Endothelial cell of umbilical vein (primary cell): ENCODE measurements at regions not wholly inside any gene's neighbourhood (a gene's known extent, or its start where the extent isn't known, plus 50 kb on each side); places are given as distances from the start of the nearest gene placed in this dataset.
"Not testable (repeated sequence)": the region's sequence is repeated elsewhere in the genome, so short reads cannot be mapped to it uniquely, and the experiment has no call there.

Experiments
- BruUV-seq: library from RNA; stranded (reverse); fragments of 400-500 nt; replicated peaks from 2 replicates; lab custom pipeline; 2021; lab: Mats Ljungman, UMichigan
- CTCF ChIA-PET: fragments of 300-600, 350-600 bp; sonication (Branson Sonifier 250); formaldehyde crosslinking; loops from one replicate; lab custom pipeline; 2021; ENCODE audit warnings: antibody characterized with exemption, inconsistent platforms; lab: Charles Lee
- POLR2A ChIA-PET: fragments of 300-600, 350-600 bp; sonication (Branson Sonifier 250); formaldehyde crosslinking; loops from one replicate; lab custom pipeline; 2021; ENCODE audit warnings: antibody characterized with exemption, inconsistent platforms; lab: Charles Lee
- DNase-seq: peaks from one replicate; pipeline ENCODE4 v3.0.0-alpha.2; 2011; ENCODE audit warnings: low read depth, low spot score
- FAIRE-seq: peaks from 2 replicates; lab custom pipeline; 2011; peaks lifted over from hg19 to GRCh38; lab: Jason Lieb, UNC
- H2AFZ ChIP-seq: 2 replicates; pipeline ENCODE4 v1.6.0; 2012; ENCODE audit warnings: low read depth, low read length, control low read depth, inconsistent platforms
- H3K27ac ChIP-seq: 2 replicates; pipeline ENCODE4 v1.5.1; 2011; ENCODE audit warnings: low read depth, mild to moderate bottlenecking, control low read depth, low read length, moderate library complexity; ENCODE audit not compliant: insufficient read depth
- H3K27me3 ChIP-seq, 2 experiments: 2 replicates each; pipeline versions ENCODE4 v1.6.0 to v1.6.1; 2011; ENCODE audit warnings: low read length in 2 of 2, mixed read lengths in 1 of 2; ENCODE audit not compliant: control insufficient read depth in 2 of 2, insufficient read depth in 2 of 2
- H3K36me3 ChIP-seq, 2 experiments: 2 replicates in 1 of 2; 3 replicates in 1 of 2; pipeline ENCODE4 v1.5.1; 2011; ENCODE audit warnings: low read length in 2 of 2, mild to moderate bottlenecking in 1 of 2, moderate library complexity in 1 of 2; ENCODE audit not compliant: control insufficient read depth in 2 of 2, insufficient read depth in 2 of 2; ENCODE audit errors: extremely low read depth in 1 of 2
- H3K4me1 ChIP-seq: 3 replicates; pipeline ENCODE4 v1.5.1; 2011; ENCODE audit warnings: mild to moderate bottlenecking, low read length; ENCODE audit not compliant: control insufficient read depth, insufficient read depth; ENCODE audit errors: extremely low read depth
- H3K4me2 ChIP-seq: 2 replicates; pipeline ENCODE4 v1.6.1; 2011; ENCODE audit warnings: low read length, control low read depth, mixed read lengths; ENCODE audit not compliant: insufficient read depth
- H3K4me3 ChIP-seq, 3 experiments: fragments of 200-600 bp in 1 of 3; sonication (generic), shearing (Covaris generic) in 1 of 3; replicated peaks in 1 of 3; 2 replicates each; pipeline ENCODE4 v1.5.1; 2011 to 2016; ENCODE audit warnings: control low read depth in 3 of 3, low read length in 3 of 3, mild to moderate bottlenecking in 2 of 3, inconsistent platforms in 1 of 3, low read depth in 1 of 3, moderate library complexity in 1 of 3; ENCODE audit not compliant: insufficient read depth in 1 of 3
- H3K79me2 ChIP-seq: 2 replicates; pipeline ENCODE4 v1.6.0; 2012; ENCODE audit warnings: low read length, inconsistent platforms; ENCODE audit not compliant: control insufficient read depth, insufficient read depth
- H3K9ac ChIP-seq: replicated peaks from 2 replicates; pipeline ENCODE3; 2011; ENCODE audit warnings: low read length, control low read depth; ENCODE audit not compliant: insufficient read depth; ENCODE audit errors: extremely low read depth
- H3K9me1 ChIP-seq: replicated peaks from 3 replicates; pipeline ENCODE4 v1.6.0; 2011; ENCODE audit warnings: mild to moderate bottlenecking, low read length; ENCODE audit not compliant: control insufficient read depth, insufficient read depth; ENCODE audit errors: extremely low read depth
- H3K9me3 ChIP-seq: replicated peaks from 2 replicates; pipeline ENCODE4 v1.5.1; 2012; ENCODE audit warnings: low read length, inconsistent platforms; ENCODE audit not compliant: control insufficient read depth, insufficient read depth
- H4K20me1 ChIP-seq: replicated peaks from 2 replicates; pipeline ENCODE3; 2011; ENCODE audit warnings: mild to moderate bottlenecking, low read length; ENCODE audit not compliant: control insufficient read depth, insufficient read depth; ENCODE audit errors: extremely low read depth
- dilution Hi-C: fragments of 300-500 bp; cut with MboI; formaldehyde crosslinking; loops from one replicate; pipeline ENCODE4 v1.15.0; 2019; ENCODE audit warnings: low sequenced_read_pairs; ENCODE audit not compliant: extremely low pct_ligation_motif_present
- intact Hi-C: fragments of 100-400 bp; cut with micrococcal nuclease; formaldehyde crosslinking; loops from one replicate; pipeline ENCODE4 v1.10.0; 2022

DNA sequence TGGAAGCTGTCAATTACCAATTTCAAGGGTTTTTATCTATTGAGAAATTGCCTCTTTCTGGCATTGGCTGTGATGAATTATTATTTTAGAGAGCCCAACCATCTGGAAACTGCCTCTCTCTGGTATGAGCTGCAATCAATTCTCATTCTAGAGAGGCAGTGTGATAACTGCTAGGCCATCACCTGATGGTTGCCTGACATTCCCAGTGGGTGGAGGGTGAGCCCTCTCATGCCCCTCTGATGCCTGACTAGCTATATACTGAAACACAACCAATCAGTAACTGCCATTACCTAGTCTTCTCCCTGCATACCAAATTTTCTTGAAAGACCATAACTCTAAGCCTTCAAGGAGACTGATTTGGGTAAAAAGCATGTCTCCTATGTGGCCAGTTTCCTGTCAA is 353.9 kb upstream of the TGIF2LX start:
- FAIRE-seq, H3K27ac ChIP-seq, CTCF ChIA-PET, intact Hi-C loops, BruUV-seq, H3K9me3 ChIP-seq, H4K20me1 ChIP-seq, H3K27me3 ChIP-seq, H3K36me3 ChIP-seq, dilution Hi-C loops, H3K79me2 ChIP-seq, H2AFZ ChIP-seq, H3K4me2 ChIP-seq, H3K4me1 ChIP-seq, H3K9ac ChIP-seq, DNase-seq, H3K4me3 ChIP-seq, POLR2A ChIA-PET, H3K9me1 ChIP-seq: not testable (repeated sequence)

- BruUV-seq, H3K9me3 ChIP-seq, H3K9me1 ChIP-seq, H3K27me3 ChIP-seq, H2AFZ ChIP-seq, H3K4me3 ChIP-seq, FAIRE-seq, H3K36me3 ChIP-seq, H3K4me2 ChIP-seq, dilution Hi-C loops, H3K4me1 ChIP-seq, H3K79me2 ChIP-seq, intact Hi-C loops, H4K20me1 ChIP-seq, DNase-seq, POLR2A ChIA-PET, H3K9ac ChIP-seq, H3K27ac ChIP-seq, CTCF ChIA-PET: not testable (repeated sequence)
Observed at GRCh38 chrX:89581868-89582267, 339.8 kb upstream of the TGIF2LX start.

DNA sequence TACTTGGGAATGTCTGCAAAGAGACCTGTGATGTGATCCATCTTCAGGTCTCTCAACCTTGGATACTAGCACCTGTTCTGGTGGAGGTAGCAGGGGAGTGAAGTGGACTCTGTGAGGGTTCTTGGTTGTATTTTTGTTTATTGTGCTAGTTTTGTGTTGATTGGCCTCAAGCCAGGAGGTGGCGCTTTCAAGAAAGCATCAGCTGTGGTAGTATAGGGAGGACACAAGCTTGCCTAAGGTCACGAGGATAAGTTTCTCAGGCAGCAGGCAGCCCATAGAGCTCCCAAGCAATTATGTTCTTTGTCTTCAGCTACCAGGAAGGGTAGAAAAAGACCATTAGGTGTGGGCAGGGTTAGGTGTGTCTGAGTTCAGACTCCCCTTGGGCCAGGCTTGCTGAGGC is 289.9 kb upstream of the TGIF2LX start:
- H3K4me2 ChIP-seq, H3K27ac ChIP-seq, POLR2A ChIA-PET, CTCF ChIA-PET, H3K36me3 ChIP-seq, BruUV-seq, dilution Hi-C loops, H3K27me3 ChIP-seq, H2AFZ ChIP-seq, intact Hi-C loops, H3K4me1 ChIP-seq, FAIRE-seq, H3K9me1 ChIP-seq, H3K79me2 ChIP-seq, H4K20me1 ChIP-seq, DNase-seq, H3K4me3 ChIP-seq, H3K9me3 ChIP-seq, H3K9ac ChIP-seq: not testable (repeated sequence)

DNA sequence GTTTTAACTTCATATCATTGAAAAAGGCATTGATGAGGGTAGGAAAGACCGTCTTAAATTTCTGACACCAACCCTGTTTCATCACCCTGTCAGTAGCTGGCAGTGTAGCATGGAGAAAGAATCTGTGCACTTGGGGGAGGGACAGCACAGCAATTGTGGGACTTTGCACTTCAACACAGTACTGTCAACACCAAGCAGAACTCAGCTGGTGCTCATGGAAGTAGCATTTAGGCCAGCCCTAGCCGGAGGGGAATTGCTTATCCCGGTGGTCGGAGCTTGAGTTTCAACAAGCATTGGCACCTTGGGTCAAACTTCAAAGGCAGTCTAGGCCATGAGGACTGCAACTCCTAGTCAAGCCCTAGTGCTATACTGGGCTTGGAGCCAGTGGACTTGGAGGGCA is 285.8 kb upstream of the TGIF2LX start:
- H3K4me1 ChIP-seq, CTCF ChIA-PET, H3K9me3 ChIP-seq, H2AFZ ChIP-seq, H3K79me2 ChIP-seq, dilution Hi-C loops, H3K9me1 ChIP-seq, H3K9ac ChIP-seq, H3K27me3 ChIP-seq, intact Hi-C loops, H4K20me1 ChIP-seq, H3K27ac ChIP-seq, BruUV-seq, H3K4me2 ChIP-seq, H3K36me3 ChIP-seq, POLR2A ChIA-PET, DNase-seq, FAIRE-seq, H3K4me3 ChIP-seq: not testable (repeated sequence)
